MCF 10A (cell line): ENCODE measurements at regions not wholly inside any gene's neighbourhood (a gene's known extent, or its start where the extent isn't known, plus 50 kb on each side); places are given as distances from the start of the nearest gene placed in this dataset.

ENCODE experiments used
- BruUV-seq: library from RNA; stranded (reverse); fragments of 400-500 nt; replicated peaks from 2 replicates; lab custom pipeline; 2021; lab: Mats Ljungman, UMichigan
- CTCF ChIA-PET: fragments of 300-600 bp; sonication (Branson Sonifier 250); formaldehyde crosslinking; extraction: SDS; loops from one replicate; lab custom pipeline; 2021; ENCODE audit warnings: antibody characterized with exemption, inconsistent platforms; lab: Yijun Ruan, JAX
- POLR2A ChIA-PET: fragments of 300-600, 350-650 bp; sonication (Branson Sonifier 250); formaldehyde crosslinking; extraction: SDS; loops from one replicate; lab custom pipeline; 2020; ENCODE audit warnings: antibody characterized with exemption, inconsistent platforms; lab: Yijun Ruan, JAX
- DNase-seq: peaks from one replicate; pipeline ENCODE4 v3.0.0-alpha.2; 2018; ENCODE audit not compliant: unreplicated experiment
- H3K27ac Mint-ChIP-seq: one replicate; pipeline ENCODE4 v1.8.0; 2022; ENCODE audit warnings: mild to moderate bottlenecking, low read depth, mixed read lengths; ENCODE audit not compliant: unreplicated experiment
- H3K27me3 Mint-ChIP-seq: one replicate; pipeline ENCODE4 v1.8.0; 2022; ENCODE audit warnings: mixed read lengths; ENCODE audit not compliant: insufficient read depth, unreplicated experiment
- H3K36me3 Mint-ChIP-seq: one replicate; pipeline ENCODE4 v1.8.0; 2022; ENCODE audit warnings: mild to moderate bottlenecking, moderate library complexity, mixed read lengths; ENCODE audit not compliant: insufficient read depth, unreplicated experiment
- H3K4me1 Mint-ChIP-seq: one replicate; pipeline ENCODE4 v1.8.0; 2022; ENCODE audit warnings: mixed read lengths; ENCODE audit not compliant: insufficient read depth, unreplicated experiment
- H3K4me3 Mint-ChIP-seq: one replicate; pipeline ENCODE4 v1.8.0; 2022; ENCODE audit warnings: mild to moderate bottlenecking, moderate library complexity, mixed read lengths; ENCODE audit not compliant: unreplicated experiment
- H3K9me3 Mint-ChIP-seq: one replicate; pipeline ENCODE4 v1.8.0; 2022; ENCODE audit warnings: mixed read lengths; ENCODE audit not compliant: unreplicated experiment
- intact Hi-C: fragments of 100-400 bp; cut with micrococcal nuclease; formaldehyde crosslinking; loops from 2 replicates; pipeline ENCODE4 v1.14.1; 2022
- TF ChIP-seq, protein P1 (sequence below): fragments of 200-600 bp; IDR thresholded peaks from one replicate; pipeline ENCODE4 v1.8.0; 2022; ENCODE audit warnings: antibody characterized with exemption, mild to moderate bottlenecking; ENCODE audit not compliant: unreplicated experiment

DNA sequence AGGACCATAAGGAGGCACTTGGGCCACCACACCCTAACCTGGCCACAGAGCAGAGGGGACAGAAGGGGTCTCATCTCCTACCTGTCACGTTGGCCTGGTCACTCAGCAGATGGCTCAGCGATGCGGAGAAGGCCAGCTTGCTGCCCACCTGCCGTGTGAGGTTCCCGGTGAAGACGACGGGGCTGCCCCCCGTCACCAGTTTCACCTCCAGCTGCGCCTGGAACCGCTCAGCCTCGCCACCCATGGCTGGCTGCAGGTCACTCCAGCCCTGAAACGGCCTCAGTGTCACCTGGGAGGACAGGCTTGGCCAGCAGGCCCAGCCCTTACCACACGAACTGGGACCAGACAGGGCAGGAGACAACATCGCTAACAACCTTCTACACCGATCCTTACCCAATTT, 116.8 kb downstream of the RMI2 start:
- intact Hi-C loops, result no loop called here
- no peak overlapping the region for H3K27ac Mint-ChIP-seq
- H3K36me3 Mint-ChIP-seq, result no peaks in the 10 kb centered on the region
- H3K4me3 Mint-ChIP-seq, result no peak overlapping the region
- H3K4me1 Mint-ChIP-seq, result no peaks in the 10 kb centered on the region
- no TSS peak for BruUV-seq
- DNase-seq, result no peak
- ChIA-PET CTCF (interaction anchor here (0.7 to 1.4 kb wide), 2 partner anchors 56 to 66 kb away, joined by 3 to 4 read pairs; no protein-coding TSS in a partner anchor), POLR2A (no interaction called here)
- H3K27me3 Mint-ChIP-seq, result no peaks in the 10 kb centered on the region
- TF ChIP-seq, protein P1, sequence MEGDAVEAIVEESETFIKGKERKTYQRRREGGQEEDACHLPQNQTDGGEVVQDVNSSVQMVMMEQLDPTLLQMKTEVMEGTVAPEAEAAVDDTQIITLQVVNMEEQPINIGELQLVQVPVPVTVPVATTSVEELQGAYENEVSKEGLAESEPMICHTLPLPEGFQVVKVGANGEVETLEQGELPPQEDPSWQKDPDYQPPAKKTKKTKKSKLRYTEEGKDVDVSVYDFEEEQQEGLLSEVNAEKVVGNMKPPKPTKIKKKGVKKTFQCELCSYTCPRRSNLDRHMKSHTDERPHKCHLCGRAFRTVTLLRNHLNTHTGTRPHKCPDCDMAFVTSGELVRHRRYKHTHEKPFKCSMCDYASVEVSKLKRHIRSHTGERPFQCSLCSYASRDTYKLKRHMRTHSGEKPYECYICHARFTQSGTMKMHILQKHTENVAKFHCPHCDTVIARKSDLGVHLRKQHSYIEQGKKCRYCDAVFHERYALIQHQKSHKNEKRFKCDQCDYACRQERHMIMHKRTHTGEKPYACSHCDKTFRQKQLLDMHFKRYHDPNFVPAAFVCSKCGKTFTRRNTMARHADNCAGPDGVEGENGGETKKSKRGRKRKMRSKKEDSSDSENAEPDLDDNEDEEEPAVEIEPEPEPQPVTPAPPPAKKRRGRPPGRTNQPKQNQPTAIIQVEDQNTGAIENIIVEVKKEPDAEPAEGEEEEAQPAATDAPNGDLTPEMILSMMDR, result no peak
- no peaks in the 10 kb centered on the region for H3K9me3 Mint-ChIP-seq

DNA sequence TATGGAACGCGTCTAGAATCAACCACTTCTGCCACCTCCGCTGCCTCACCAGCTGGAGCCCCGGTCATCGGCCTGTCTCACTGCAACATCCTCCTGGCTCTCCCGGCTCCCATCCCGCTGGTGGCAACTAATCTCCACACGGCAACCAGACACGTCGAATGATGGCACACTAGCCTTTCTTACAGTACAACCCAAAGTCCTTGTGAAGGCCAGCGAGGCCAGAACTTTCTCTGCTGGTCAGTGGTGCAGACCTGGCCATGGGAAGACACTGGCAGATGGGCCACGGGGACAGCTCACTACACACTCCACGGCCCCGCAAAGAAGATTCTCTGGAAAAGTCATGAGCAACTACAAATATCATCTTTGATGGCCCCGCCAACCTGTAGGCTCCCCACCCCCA, 117.6 kb downstream of the RMI2 start:
- BruUV-seq, result no TSS peak

DNA sequence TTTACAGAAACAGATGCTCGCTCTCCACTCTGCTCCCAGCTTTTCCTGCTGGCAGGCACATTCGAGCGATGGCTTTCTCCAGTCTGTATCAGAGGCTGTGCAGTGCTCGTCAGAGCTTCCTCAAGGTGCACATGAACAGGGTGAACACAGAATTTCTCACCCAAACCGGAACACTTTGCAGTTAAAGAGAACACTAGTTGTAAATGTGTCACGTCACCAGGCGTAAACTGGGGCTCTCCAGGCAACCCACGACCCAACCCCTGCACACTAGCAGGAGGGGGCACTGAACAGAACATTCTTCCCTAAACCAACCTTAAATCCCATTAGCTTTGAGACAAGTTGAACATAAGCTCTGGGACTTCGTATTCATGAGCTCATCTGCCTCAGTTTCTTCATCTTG, 119.0 kb downstream of the RMI2 start:
- no peak for DNase-seq
- TF ChIP-seq, protein P1, result no peak
- Mint-ChIP-seq H3K4me1 (no peaks in the 10 kb centered on the region), H3K9me3 (no peaks in the 10 kb centered on the region), H3K4me3 (no peak overlapping the region), H3K36me3 (no peaks in the 10 kb centered on the region), H3K27me3 (no peaks in the 10 kb centered on the region), H3K27ac (no peak overlapping the region)
- intact Hi-C loops, result no loop called here
- CTCF ChIA-PET, result interaction anchor here (1.1 kb wide), 1 partner anchor 250 kb away, joined by 4 read pairs; no protein-coding TSS in a partner anchor
- POLR2A ChIA-PET, result interaction anchor here (0.5 kb wide), 1 partner anchor 149 kb away, joined by 3 read pairs; no protein-coding TSS in a partner anchor
- BruUV-seq, result no TSS peak

More for the DNA sequence above, 117.6 kb downstream of the RMI2 start:
- no peak for DNase-seq
- no peaks in the 10 kb centered on the region for H3K4me1 Mint-ChIP-seq
- no peak overlapping the region for H3K4me3 Mint-ChIP-seq
- intact Hi-C loops, result no loop called here
- POLR2A ChIA-PET, result no interaction called here
- no peaks in the 10 kb centered on the region for H3K9me3 Mint-ChIP-seq
- TF ChIP-seq, protein P1, result no peak
- H3K27me3 Mint-ChIP-seq, result no peaks in the 10 kb centered on the region
- CTCF ChIA-PET, result no interaction called here
- H3K36me3 Mint-ChIP-seq, result no peaks in the 10 kb centered on the region
- no peak overlapping the region for H3K27ac Mint-ChIP-seq

DNA sequence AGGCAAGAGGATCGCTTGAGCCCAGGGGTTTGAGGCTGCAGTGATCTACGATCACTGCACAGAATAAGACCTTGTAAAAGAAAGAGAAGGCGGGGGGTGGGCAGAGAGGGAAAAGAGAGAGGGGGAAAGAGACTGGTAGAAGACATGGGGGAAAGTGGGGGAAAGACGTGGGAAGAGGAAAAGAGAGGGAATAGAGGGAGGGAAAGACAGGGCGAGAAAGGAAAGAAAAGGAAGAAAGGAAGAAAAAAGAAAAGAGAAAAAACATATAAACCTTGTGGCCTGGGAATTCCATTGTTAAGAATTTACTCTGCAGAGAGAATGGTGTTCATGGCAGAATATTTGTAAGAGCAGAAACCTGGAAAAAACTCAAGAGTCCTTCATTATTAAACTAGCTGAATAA, 120.4 kb downstream of the RMI2 start:
- ChIA-PET CTCF (interaction anchor here (0.6 kb wide), 1 partner anchor 61 kb away, joined by 3 read pairs; no protein-coding TSS in a partner anchor), POLR2A (no interaction called here)
- Mint-ChIP-seq H3K27ac (no peak overlapping the region), H3K27me3 (no peaks in the 10 kb centered on the region), H3K4me1 (no peaks in the 10 kb centered on the region), H3K4me3 (no peak overlapping the region), H3K9me3 (no peaks in the 10 kb centered on the region), H3K36me3 (no peaks in the 10 kb centered on the region)
- DNase-seq, result no peak
- TF ChIP-seq, protein P1, result no peak
- intact Hi-C loops, result no loop called here
- no TSS peak for BruUV-seq
